ENCODE measurements at regions not wholly inside any gene's neighbourhood (a gene's known extent, or its start where the extent isn't known, plus 50 kb on each side); places are given as distances from the start of the nearest gene placed in this dataset.
"Not testable (repeated sequence)": the region's sequence is repeated elsewhere in the genome, so short reads cannot be mapped to it uniquely, and the experiment has no call there.

DNA sequence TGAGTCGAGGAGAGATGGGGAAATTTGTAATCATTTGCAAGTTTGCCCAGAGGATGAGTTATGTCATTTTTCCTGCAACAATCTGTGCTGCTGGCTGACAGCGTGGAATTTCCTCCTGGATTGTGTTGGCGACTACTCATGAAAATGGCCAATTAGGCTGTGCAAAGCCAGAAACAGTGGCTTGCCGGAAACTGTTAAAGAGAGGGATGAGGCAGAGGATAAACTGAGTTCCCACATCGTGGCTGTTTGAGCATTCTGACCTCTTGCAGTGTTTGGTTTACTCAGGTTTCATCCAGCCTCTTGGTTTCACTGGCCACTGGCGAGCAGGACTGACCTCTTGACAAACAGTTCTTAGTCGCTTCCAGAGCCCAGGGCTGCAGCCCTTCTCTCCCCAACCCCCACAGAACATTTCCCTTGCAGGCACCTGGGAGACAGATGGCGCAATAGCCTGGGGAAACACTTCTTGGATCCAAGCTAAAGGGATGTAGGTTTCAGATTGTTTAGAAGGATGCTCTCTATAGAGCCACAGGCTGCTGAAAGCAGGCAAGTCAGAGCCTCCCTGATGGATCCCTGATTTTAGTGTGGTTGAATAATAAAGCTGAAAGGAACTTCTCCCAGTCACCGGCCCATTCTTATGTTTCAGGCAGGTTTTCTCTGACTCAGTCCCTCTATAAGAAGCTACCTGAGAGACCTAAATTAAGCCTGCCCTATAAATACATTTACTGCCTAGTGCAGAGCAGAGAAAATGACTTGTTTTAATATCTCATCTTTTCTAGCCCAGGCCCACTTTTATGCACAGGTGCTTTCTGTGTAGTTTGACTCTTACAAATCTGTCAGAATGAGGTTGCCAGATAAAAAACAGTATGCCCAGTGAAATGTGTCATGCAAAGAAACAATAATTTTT, 92.8 kb upstream of the UBE2E1 start:
- Histone ChIP-seq H3K27ac (ENCODE audit: low read length) (no peak overlapping the region), H3K4me3 (ENCODE audit: low read length) (no peak overlapping the region)

DNA sequence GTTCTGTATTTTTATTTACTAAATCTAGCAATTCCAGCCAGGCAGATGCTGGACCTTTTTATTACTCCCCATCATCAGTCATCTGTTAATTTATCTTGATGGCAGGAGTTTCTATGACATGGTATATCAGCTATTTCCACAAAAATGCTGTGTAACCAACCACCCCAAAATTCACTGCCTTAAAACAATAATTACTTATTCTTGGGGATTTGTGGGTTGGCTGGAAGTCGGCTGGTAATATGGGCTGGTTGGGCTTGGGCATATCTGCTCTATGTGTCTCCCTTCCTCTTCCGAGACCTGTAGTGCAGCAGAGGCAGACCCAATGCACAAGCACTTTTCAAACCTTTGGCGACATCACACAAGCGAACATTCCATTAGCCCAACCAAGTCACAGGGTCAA, 92.1 kb upstream of the UBE2E1 start:
- no peak overlapping the region for H3K9ac ChIP-seq (ENCODE audit: low read length)
- peaks cover 15% of the 10 kb centered on the region for H3K4me1 ChIP-seq (ENCODE audit: control insufficient read depth, low read depth, low read length)
- H3K27me3 ChIP-seq (ENCODE audit: control insufficient read depth, insufficient read depth, low read length) = no peaks in the 10 kb centered on the region
- no peak overlapping the region for H3K4me3 ChIP-seq (ENCODE audit: low read length)
- H3K27ac ChIP-seq (ENCODE audit: low read length) = no peak overlapping the region
- no peaks in the 10 kb centered on the region for H3K9me3 ChIP-seq (ENCODE audit: control insufficient read depth, low read depth, low read length)
- H3K36me3 ChIP-seq (ENCODE audit: control insufficient read depth, low read depth, low read length) = no peaks in the 10 kb centered on the region

More for the DNA sequence above, 92.8 kb upstream of the UBE2E1 start:
- Histone ChIP-seq H3K9me3 (ENCODE audit: control insufficient read depth, low read depth, low read length) (no peaks in the 10 kb centered on the region), H3K9ac (ENCODE audit: low read length) (no peak overlapping the region), H3K36me3 (ENCODE audit: control insufficient read depth, low read depth, low read length) (no peaks in the 10 kb centered on the region), H3K27me3 (ENCODE audit: control insufficient read depth, insufficient read depth, low read length) (no peaks in the 10 kb centered on the region), H3K4me1 (ENCODE audit: control insufficient read depth, low read depth, low read length) (peaks cover 15% of the 10 kb centered on the region)

DNA sequence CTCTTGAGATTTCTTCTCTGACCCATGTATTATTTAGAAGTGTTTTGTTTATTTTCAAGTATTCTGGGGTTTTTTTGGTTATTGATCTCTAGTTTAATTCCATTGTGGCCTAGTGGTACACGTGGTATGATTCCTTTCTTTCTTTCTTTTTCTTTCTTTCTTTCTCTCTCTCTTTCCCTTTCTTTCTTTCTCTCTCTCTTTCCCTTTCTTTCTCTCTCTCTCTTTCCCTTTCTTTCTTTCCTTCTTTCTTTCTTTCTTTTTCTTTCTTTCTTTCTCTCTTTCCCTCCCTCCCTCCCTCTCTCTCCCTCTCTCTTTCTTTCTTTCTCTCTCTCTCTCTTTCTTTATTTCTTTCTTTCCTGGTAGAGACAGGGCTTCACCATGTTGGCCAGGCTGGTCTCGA, 85.7 kb upstream of the UBE2E1 start:
- no peaks in the 10 kb centered on the region for H3K4me1 ChIP-seq (ENCODE audit: control insufficient read depth, low read depth, low read length)
- no peaks in the 10 kb centered on the region for H3K36me3 ChIP-seq (ENCODE audit: control insufficient read depth, low read depth, low read length)
- no peak overlapping the region for H3K9ac ChIP-seq (ENCODE audit: low read length)
- no peak overlapping the region for H3K27ac ChIP-seq (ENCODE audit: low read length)
- H3K9me3 ChIP-seq (ENCODE audit: control insufficient read depth, low read depth, low read length) = no peaks in the 10 kb centered on the region
- H3K27me3 ChIP-seq (ENCODE audit: control insufficient read depth, insufficient read depth, low read length) = no peaks in the 10 kb centered on the region
- no peak overlapping the region for H3K4me3 ChIP-seq (ENCODE audit: low read length)

GRCh38 chr3:23720885-23721284, 84.9 kb upstream of the UBE2E1 start:
- Histone ChIP-seq H3K4me1 (ENCODE audit: control insufficient read depth, low read depth, low read length) (no peaks in the 10 kb centered on the region), H3K4me3 (ENCODE audit: low read length) (no peak overlapping the region), H3K9me3 (ENCODE audit: control insufficient read depth, low read depth, low read length) (no peaks in the 10 kb centered on the region), H3K9ac (ENCODE audit: low read length) (no peak overlapping the region), H3K27me3 (ENCODE audit: control insufficient read depth, insufficient read depth, low read length) (no peaks in the 10 kb centered on the region), H3K36me3 (ENCODE audit: control insufficient read depth, low read depth, low read length) (no peaks in the 10 kb centered on the region), H3K27ac (ENCODE audit: low read length) (no peak overlapping the region)

DNA sequence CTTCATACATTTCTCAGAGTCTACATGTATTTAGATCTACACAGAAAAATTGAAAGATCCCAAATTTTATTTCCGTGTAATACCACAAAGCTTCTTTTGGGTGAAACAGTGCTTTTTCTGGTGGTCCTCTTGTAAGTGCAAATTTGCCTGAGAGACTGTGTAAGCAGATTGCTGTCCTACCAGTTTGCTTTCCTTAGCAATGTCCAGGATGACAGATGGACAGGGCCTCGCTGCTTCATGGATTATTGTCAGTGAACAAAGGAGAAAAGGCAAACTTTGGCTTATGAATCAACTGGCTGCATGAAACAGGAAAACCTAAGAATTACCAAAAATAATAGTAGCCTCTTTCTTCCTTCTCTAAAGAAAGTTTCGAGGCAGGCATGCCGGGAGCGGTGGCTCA, 82.6 kb upstream of the UBE2E1 start:
- H3K27me3 ChIP-seq (ENCODE audit: control insufficient read depth, insufficient read depth, low read length) = no peaks in the 10 kb centered on the region
- H3K4me1 ChIP-seq (ENCODE audit: control insufficient read depth, low read depth, low read length) = no peaks in the 10 kb centered on the region
- no peaks in the 10 kb centered on the region for H3K9me3 ChIP-seq (ENCODE audit: control insufficient read depth, low read depth, low read length)
- H3K36me3 ChIP-seq (ENCODE audit: control insufficient read depth, low read depth, low read length) = no peaks in the 10 kb centered on the region
- H3K9ac ChIP-seq (ENCODE audit: low read length) = no peak overlapping the region
- no peak overlapping the region for H3K4me3 ChIP-seq (ENCODE audit: low read length)
- H3K27ac ChIP-seq (ENCODE audit: low read length) = no peak overlapping the region

GRCh38 chr3:23723930-23724329, 81.8 kb upstream of the UBE2E1 start:
- no peaks in the 10 kb centered on the region for H3K27me3 ChIP-seq (ENCODE audit: control insufficient read depth, insufficient read depth, low read length)
- no peak overlapping the region for H3K27ac ChIP-seq (ENCODE audit: low read length)
- peaks cover 5% of the 10 kb centered on the region for H3K4me1 ChIP-seq (ENCODE audit: control insufficient read depth, low read depth, low read length)
- no peak overlapping the region for H3K4me3 ChIP-seq (ENCODE audit: low read length)
- no peaks in the 10 kb centered on the region for H3K9me3 ChIP-seq (ENCODE audit: control insufficient read depth, low read depth, low read length)
- H3K9ac ChIP-seq (ENCODE audit: low read length) = no peak overlapping the region
- H3K36me3 ChIP-seq (ENCODE audit: control insufficient read depth, low read depth, low read length) = no peaks in the 10 kb centered on the region

DNA sequence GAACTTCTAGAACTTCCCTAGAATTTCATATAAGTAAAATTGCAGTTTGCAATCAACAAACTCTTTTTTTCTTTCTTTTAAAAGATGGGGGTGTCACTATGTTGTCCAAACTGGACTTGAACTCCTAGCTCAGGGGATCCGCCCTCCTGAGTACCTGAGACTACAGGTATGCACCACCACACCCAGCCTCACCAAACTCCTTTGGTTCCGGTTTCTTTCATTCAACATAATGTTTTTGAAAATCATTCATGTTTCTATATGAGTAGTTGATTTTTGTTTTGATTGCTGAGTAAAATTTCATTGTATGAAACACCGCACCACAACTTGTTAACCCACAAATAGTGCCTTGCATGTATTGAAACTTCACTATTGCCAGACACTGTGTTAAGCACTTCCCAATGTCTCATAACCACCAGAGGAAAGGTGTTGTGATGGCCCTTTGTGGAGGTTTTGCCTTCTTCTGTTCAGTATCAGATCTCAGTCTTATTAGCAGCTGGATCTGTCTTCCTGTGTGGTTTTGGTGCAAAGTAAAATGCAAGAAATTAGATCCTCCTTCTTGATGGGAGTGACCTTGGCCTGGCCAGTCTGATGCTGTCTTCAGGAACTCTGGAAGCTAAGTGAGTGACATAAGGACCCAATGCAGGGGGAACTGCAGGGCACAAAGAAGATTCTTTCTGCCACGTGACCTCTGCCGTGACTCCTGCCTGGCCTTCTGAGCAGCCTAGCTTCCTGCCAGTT, 78.8 kb upstream of the UBE2E1 start:
- Histone ChIP-seq H3K27me3 (ENCODE audit: control insufficient read depth, insufficient read depth, low read length) (no peaks in the 10 kb centered on the region), H3K36me3 (ENCODE audit: control insufficient read depth, low read depth, low read length) (no peaks in the 10 kb centered on the region), H3K4me3 (ENCODE audit: low read length) (no peak overlapping the region), H3K27ac (ENCODE audit: low read length) (no peak overlapping the region), H3K4me1 (ENCODE audit: control insufficient read depth, low read depth, low read length) (peaks cover 13% of the 10 kb centered on the region), H3K9me3 (ENCODE audit: control insufficient read depth, low read depth, low read length) (no peaks in the 10 kb centered on the region), H3K9ac (ENCODE audit: low read length) (no peak overlapping the region)

DNA sequence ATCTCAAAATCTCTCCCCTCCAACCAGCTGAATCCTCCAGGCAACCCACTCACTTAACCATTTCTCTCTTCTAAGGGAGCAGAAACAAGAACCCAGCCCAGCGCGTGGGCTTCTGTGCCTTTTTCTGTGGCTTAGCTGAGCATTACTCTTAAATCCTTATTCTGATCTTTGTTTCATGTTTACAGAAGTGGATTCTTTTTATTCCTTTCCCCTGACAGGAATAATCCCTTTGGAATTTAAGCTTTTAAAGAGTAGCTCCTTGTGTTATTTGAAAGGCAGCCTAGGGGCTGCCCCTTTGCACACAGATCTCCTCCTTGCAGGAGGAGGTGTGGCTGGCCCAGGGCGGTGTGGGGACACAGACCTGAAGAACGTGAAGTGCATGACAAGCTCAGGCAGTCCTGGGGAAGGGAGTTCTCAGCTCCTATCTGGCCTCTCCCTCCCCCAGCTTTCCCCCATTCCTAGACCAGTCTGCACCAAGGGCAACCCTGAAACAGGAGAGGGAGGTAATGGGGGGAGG, 77.1 kb upstream of the UBE2E1 start:
- no peaks in the 10 kb centered on the region for H3K36me3 ChIP-seq (ENCODE audit: control insufficient read depth, low read depth, low read length)
- H3K27ac ChIP-seq (ENCODE audit: low read length) = no peak overlapping the region
- H3K27me3 ChIP-seq (ENCODE audit: control insufficient read depth, insufficient read depth, low read length) = no peaks in the 10 kb centered on the region

GRCh38 chr3:23729362-23729761, 76.4 kb upstream of the UBE2E1 start:
- H3K4me1 ChIP-seq (ENCODE audit: control insufficient read depth, low read depth, low read length) = peaks cover 13% of the 10 kb centered on the region
- H3K27ac ChIP-seq (ENCODE audit: low read length); H3K27me3 ChIP-seq (ENCODE audit: control insufficient read depth, insufficient read depth, low read length); H3K9ac ChIP-seq (ENCODE audit: low read length); H3K36me3 ChIP-seq (ENCODE audit: control insufficient read depth, low read depth, low read length); H3K9me3 ChIP-seq (ENCODE audit: control insufficient read depth, low read depth, low read length); H3K4me3 ChIP-seq (ENCODE audit: low read length): not testable (repeated sequence)

More for the DNA sequence above, 77.1 kb upstream of the UBE2E1 start:
- Histone ChIP-seq H3K9me3 (ENCODE audit: control insufficient read depth, low read depth, low read length) (no peaks in the 10 kb centered on the region), H3K4me1 (ENCODE audit: control insufficient read depth, low read depth, low read length) (peaks cover 13% of the 10 kb centered on the region), H3K4me3 (ENCODE audit: low read length) (no peak overlapping the region), H3K9ac (ENCODE audit: low read length) (no peak overlapping the region)

- Histone ChIP-seq H3K4me3 (ENCODE audit: low read length) (no peak overlapping the region), H3K27ac (ENCODE audit: low read length) (no peak overlapping the region), H3K36me3 (ENCODE audit: control insufficient read depth, low read depth, low read length) (no peaks in the 10 kb centered on the region), H3K4me1 (ENCODE audit: control insufficient read depth, low read depth, low read length) (peaks cover 26% of the 10 kb centered on the region), H3K9ac (ENCODE audit: low read length) (no peak overlapping the region), H3K27me3 (ENCODE audit: control insufficient read depth, insufficient read depth, low read length) (no peaks in the 10 kb centered on the region), H3K9me3 (ENCODE audit: control insufficient read depth, low read depth, low read length) (no peaks in the 10 kb centered on the region)
These were observed 71.3 kb upstream of the UBE2E1 start for GRCh38 chr3:23734481-23734880.

GRCh38 chr3:23735062-23735461, 70.7 kb upstream of the UBE2E1 start:
- Histone ChIP-seq H3K9ac (ENCODE audit: low read length) (no peak overlapping the region), H3K27ac (ENCODE audit: low read length) (no peak overlapping the region), H3K36me3 (ENCODE audit: control insufficient read depth, low read depth, low read length) (no peaks in the 10 kb centered on the region), H3K4me1 (ENCODE audit: control insufficient read depth, low read depth, low read length) (peaks cover 26% of the 10 kb centered on the region), H3K9me3 (ENCODE audit: control insufficient read depth, low read depth, low read length) (no peaks in the 10 kb centered on the region), H3K27me3 (ENCODE audit: control insufficient read depth, insufficient read depth, low read length) (no peaks in the 10 kb centered on the region), H3K4me3 (ENCODE audit: low read length) (no peak overlapping the region)

All from iPS-18a (cell line).